K562 (cell line): ENCODE measurements at regions not wholly inside any gene's neighbourhood (a gene's known extent, or its start where the extent isn't known, plus 50 kb on each side); places are given as distances from the start of the nearest gene placed in this dataset.

Experiments used
- ATAC-seq: fragments of 200-7000 bp; cut with Tn5 transposase; 3 replicates; pipeline ENCODE4 v1.9.1; 2020; ENCODE audit warnings: moderate library complexity
- BruUV-seq: library from RNA; stranded (reverse); fragments of 400-500 nt; replicated peaks from 2 replicates; lab custom pipeline; 2021; lab: Mats Ljungman, UMichigan
- CTCF ChIA-PET: fragments of 300-600 bp; formaldehyde crosslinking; extraction: SDS; loops from one replicate; lab custom pipeline; 2021; ENCODE audit warnings: low intra/inter-chr PET ratio; lab: Yijun Ruan, JAX
- POLR2A ChIA-PET: fragments of 300-600, 350-650 bp; sonication (Branson Sonifier 250); formaldehyde crosslinking; extraction: SDS; loops from one replicate; lab custom pipeline; 2021; ENCODE audit warnings: antibody characterized with exemption, inconsistent platforms; lab: Yijun Ruan, JAX
- DNase-seq, 4 experiments: peaks; one replicate each; pipeline versions ENCODE4 v3.0.0 to v3.0.0-alpha.2; 2011 to 2018; ENCODE audit warnings: low spot score in 3 of 4, mixed read lengths in 3 of 4; ENCODE audit errors: extremely low read depth in 1 of 4
- FAIRE-seq: peaks from 2 replicates; lab custom pipeline; 2011; peaks lifted over from hg19 to GRCh38; lab: Jason Lieb, UNC
- H2AFZ ChIP-seq: 2 replicates; pipeline ENCODE4 v1.6.0; 2011; ENCODE audit warnings: low read depth, low read length, control low read depth, inconsistent platforms
- H3K27ac ChIP-seq: fragments of 200-600 bp; 3 replicates; pipeline ENCODE4 v1.8.0; 2011; ENCODE audit warnings: low read depth, mild to moderate bottlenecking, control low read depth, inconsistent platforms, low read length, moderate library complexity, mixed read lengths; ENCODE audit errors: extremely low read depth
- H3K27me3 ChIP-seq, 2 experiments: fragments of 300-600 bp in 1 of 2; 2 replicates in 1 of 2; 3 replicates in 1 of 2; pipeline versions ENCODE4 v1.6.0 to v1.8.0; 2011; ENCODE audit warnings: inconsistent platforms in 2 of 2, low read length in 2 of 2, mild to moderate bottlenecking in 1 of 2, mixed read lengths in 1 of 2, moderate library complexity in 1 of 2; ENCODE audit not compliant: control insufficient read depth in 2 of 2, insufficient read depth in 2 of 2
- H3K36me3 ChIP-seq: fragments of 300-600 bp; 3 replicates; pipeline ENCODE4 v1.8.0; 2011; ENCODE audit warnings: mild to moderate bottlenecking, low read length, inconsistent platforms; ENCODE audit not compliant: control insufficient read depth, insufficient read depth
- H3K4me1 ChIP-seq, 2 experiments: fragments of 200-600 bp in 1 of 2; replicated peaks in 1 of 2; 2 replicates in 1 of 2; 3 replicates in 1 of 2; pipeline versions ENCODE4 v1.5.1 to v1.8.0; 2011; ENCODE audit warnings: inconsistent platforms in 2 of 2, low read length in 2 of 2, mild to moderate bottlenecking in 1 of 2, mixed read lengths in 1 of 2, moderate library complexity in 1 of 2; ENCODE audit not compliant: control insufficient read depth in 2 of 2, insufficient read depth in 2 of 2
- H3K4me2 ChIP-seq: 2 replicates; pipeline ENCODE4 v1.6.1; 2011; ENCODE audit warnings: low read length, control low read depth, inconsistent platforms, mixed read lengths; ENCODE audit not compliant: insufficient read depth
- H3K4me3 ChIP-seq: fragments of 200-600 bp; sonication (generic), shearing (Covaris generic); 2 replicates; pipeline ENCODE4 v1.5.1; 2016; ENCODE audit warnings: control low read depth, inconsistent platforms
- H3K79me2 ChIP-seq: fragments of 200-600 bp; 3 replicates; pipeline ENCODE4 v1.8.0; 2011; ENCODE audit warnings: low read length, inconsistent platforms; ENCODE audit not compliant: control insufficient read depth, insufficient read depth
- H3K9ac ChIP-seq, 2 experiments: 2 replicates each; pipeline versions ENCODE4 v1.6.0 to v1.6.1; 2011; ENCODE audit warnings: low read depth in 2 of 2, low read length in 2 of 2, control low read depth in 1 of 2, inconsistent platforms in 1 of 2, mild to moderate bottlenecking in 1 of 2, mixed read lengths in 1 of 2; ENCODE audit not compliant: insufficient read depth in 1 of 2
- H3K9me1 ChIP-seq: one replicate; pipeline ENCODE4 v1.6.0; 2011; ENCODE audit warnings: inconsistent platforms, mild to moderate bottlenecking, low read length, moderate library complexity; ENCODE audit not compliant: control insufficient read depth, insufficient read depth
- H3K9me3 ChIP-seq: replicated peaks from 2 replicates; pipeline ENCODE4 v1.5.1; 2011; ENCODE audit warnings: low read depth, low read length, inconsistent platforms; ENCODE audit not compliant: control insufficient read depth, insufficient read depth
- H4K20me1 ChIP-seq: replicated peaks from 2 replicates; pipeline ENCODE4 v1.6.1; 2011; ENCODE audit warnings: low read length, inconsistent platforms, mixed read lengths; ENCODE audit not compliant: control insufficient read depth, insufficient read depth
- CBX1 ChIP-seq: sonication (generic); IDR thresholded peaks from 2 replicates; pipeline ENCODE4 v1.6.1; 2016; ENCODE audit warnings: antibody characterized with exemption, low read depth, mild to moderate bottlenecking
- FUS ChIP-seq: fragments of 200-400 bp; formaldehyde crosslinking; optimal IDR thresholded peaks from 2 replicates; pipeline ENCODE3; 2017; ENCODE audit warnings: low read depth, low read length
- POU5F1 ChIP-seq: fragments of 150-350 bp; IDR thresholded peaks from 2 replicates; pipeline ENCODE4 v1.6.1; 2014; ENCODE audit warnings: borderline replicate concordance, low read length, low read depth, mild to moderate bottlenecking; ENCODE audit not compliant: partially characterized antibody
- ZNF133 ChIP-seq: fragments of 250-450 bp; sonication (Bioruptor Pico); IDR thresholded peaks from 2 replicates; pipeline ENCODE4 v1.4.0; 2020; ENCODE audit warnings: mild to moderate bottlenecking
- ZNF143 ChIP-seq: sonication (generic); formaldehyde crosslinking; IDR thresholded peaks from 2 replicates; pipeline ENCODE4 v1.9.0; 2022; ENCODE audit warnings: mild to moderate bottlenecking, missing genetic modification reagents
- ZNF24 ChIP-seq: fragments of 450-650 bp; IDR thresholded peaks from 2 replicates; pipeline ENCODE4 v1.6.1; 2016
- ZNF263 ChIP-seq: sonication (generic); formaldehyde crosslinking; IDR thresholded peaks from 2 replicates; pipeline ENCODE4 v1.8.0; 2022; ENCODE audit warnings: mild to moderate bottlenecking, missing genetic modification reagents, borderline replicate concordance
- WGBS: fragments of 100-300 bp; shearing (Covaris generic); methylation state at CpG from one replicate; pipeline ENCODE4 v1.1.6; 2016; ENCODE audit warnings: low coverage, mixed read lengths; ENCODE audit not compliant: insufficient coverage; ENCODE audit errors: missing lambda C conversion rate; 5-methylcytosine and 5-hydroxymethylcytosine counted together
- in situ Hi-C: fragments of 300-500 bp; cut with MboI; formaldehyde crosslinking; loops from 4 replicates; pipeline ENCODE4 v1.15.0; 2018; ENCODE audit warnings: inconsistent platforms, mixed read lengths
- intact Hi-C: fragments of 100-400 bp; cut with micrococcal nuclease; formaldehyde crosslinking; loops from 2 replicates; pipeline ENCODE4 v1.14.2; 2022
- TF ChIP-seq, protein P1 (sequence below): fragments of 450-650 bp; formaldehyde crosslinking; IDR thresholded peaks from 2 replicates; pipeline ENCODE4 v1.4.0; 2020; ENCODE audit warnings: mild to moderate bottlenecking
- TF ChIP-seq, protein P2 (sequence below): sonication (generic); formaldehyde crosslinking; IDR thresholded peaks from 2 replicates; pipeline ENCODE4 v1.9.0; 2022; ENCODE audit warnings: mild to moderate bottlenecking, missing genetic modification reagents

- ATAC-seq: no peak
- Histone ChIP-seq H3K27ac (no peak overlapping the region), H3K27me3 (no peaks in the 10 kb centered on the region), H3K79me2 (no peaks in the 10 kb centered on the region), H3K4me1 (no peaks in the 10 kb centered on the region), H3K4me2 (no peak overlapping the region), H3K9me1 (no peaks in the 10 kb centered on the region), H2AFZ (no peak overlapping the region)
- ChIA-PET CTCF (no interaction called here), POLR2A (no interaction called here)
- FAIRE-seq: no peak
- 0% methylated on average over 3 of the region's 3 CpGs for whole genome bisulfite sequencing
- intact Hi-C loops (no loop called here), in situ Hi-C loops (no loop called here)
- TF ChIP-seq, protein P1, sequence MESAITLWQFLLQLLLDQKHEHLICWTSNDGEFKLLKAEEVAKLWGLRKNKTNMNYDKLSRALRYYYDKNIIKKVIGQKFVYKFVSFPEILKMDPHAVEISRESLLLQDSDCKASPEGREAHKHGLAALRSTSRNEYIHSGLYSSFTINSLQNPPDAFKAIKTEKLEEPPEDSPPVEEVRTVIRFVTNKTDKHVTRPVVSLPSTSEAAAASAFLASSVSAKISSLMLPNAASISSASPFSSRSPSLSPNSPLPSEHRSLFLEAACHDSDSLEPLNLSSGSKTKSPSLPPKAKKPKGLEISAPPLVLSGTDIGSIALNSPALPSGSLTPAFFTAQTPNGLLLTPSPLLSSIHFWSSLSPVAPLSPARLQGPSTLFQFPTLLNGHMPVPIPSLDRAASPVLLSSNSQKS (CRISPR knock-in tag): no peak
- TF ChIP-seq, all 486 proteins: peak for 0
- H3K9me3 ChIP-seq: no peaks in the 10 kb centered on the region
- H3K36me3 ChIP-seq: no peaks in the 10 kb centered on the region
- H3K4me3 ChIP-seq: no peak overlapping the region
- no TSS peak for BruUV-seq
- no peak overlapping the region for H3K9ac ChIP-seq
- H4K20me1 ChIP-seq: no peaks in the 10 kb centered on the region
- DNase-seq: no peak
Measured at GRCh38 chr19:31528261-31528660, 179.0 kb upstream of the TSHZ3 start.

- ChIA-PET CTCF (no interaction called here), POLR2A (no interaction called here)
- Histone ChIP-seq H3K4me1 (no peaks in the 10 kb centered on the region), H3K9ac (no peak overlapping the region), H3K4me2 (no peak overlapping the region), H3K9me1 (no peaks in the 10 kb centered on the region), H3K27me3 (no peaks in the 10 kb centered on the region), H3K36me3 (no peaks in the 10 kb centered on the region), H3K4me3 (no peak overlapping the region), H2AFZ (no peak overlapping the region), H3K27ac (no peak overlapping the region), H3K9me3 (no peaks in the 10 kb centered on the region), H3K79me2 (no peaks in the 10 kb centered on the region)
- intact Hi-C loops: no loop called here
- ATAC-seq: no peak
- 0% methylated on average over 1 of the region's 1 CpG for WGBS
- in situ Hi-C loops: no loop called here
- no TSS peak for BruUV-seq
- no peak for FAIRE-seq
- TF ChIP-seq POU5F1 (no peak), ZNF263 (CRISPR knock-in tag) (no peak), CBX1 (no peak), ZNF133 (CRISPR knock-in tag) (no peak), FUS (no peak), ZNF143 (no peak), ZNF24 (no peak)
- TF ChIP-seq, protein P2, sequence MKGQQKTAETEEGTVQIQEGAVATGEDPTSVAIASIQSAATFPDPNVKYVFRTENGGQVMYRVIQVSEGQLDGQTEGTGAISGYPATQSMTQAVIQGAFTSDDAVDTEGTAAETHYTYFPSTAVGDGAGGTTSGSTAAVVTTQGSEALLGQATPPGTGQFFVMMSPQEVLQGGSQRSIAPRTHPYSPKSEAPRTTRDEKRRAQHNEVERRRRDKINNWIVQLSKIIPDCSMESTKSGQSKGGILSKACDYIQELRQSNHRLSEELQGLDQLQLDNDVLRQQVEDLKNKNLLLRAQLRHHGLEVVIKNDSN (CRISPR knock-in tag): no peak
- TF ChIP-seq, all 486 proteins: peak for 0
- H4K20me1 ChIP-seq: no peaks in the 10 kb centered on the region
- no peak for DNase-seq
Measured at GRCh38 chr19:31529121-31529520, 179.9 kb upstream of the TSHZ3 start.
